Suppressor macrophage treated with lipopolysaccharide for 4 hours (primary cell): ENCODE measurements at regions not wholly inside any gene's neighbourhood (a gene's known extent, or its start where the extent isn't known, plus 50 kb on each side); places are given as distances from the start of the nearest gene placed in this dataset.
"Not testable (repeated sequence)": the region's sequence is repeated elsewhere in the genome, so short reads cannot be mapped to it uniquely, and the experiment has no call there.

ENCODE experiments used
- DNase-seq: peaks from one replicate; pipeline ENCODE4 v3.0.0-alpha.2; 2020

GRCh38 chr2:15810477-15811150 lies 129.7 kb upstream of the MYCN start:
- DNase-seq = no peak

- DNase-seq = no peak
These were observed 129.0 kb upstream of the MYCN start for GRCh38 chr2:15811367-15811766.

GRCh38 chr2:15812187-15812780 lies 128.1 kb upstream of the MYCN start:
- no peak for DNase-seq

GRCh38 chr2:15813481-15814266 lies 126.7 kb upstream of the MYCN start:
- no peak for DNase-seq

- DNase-seq = no peak
These were observed 125.9 kb upstream of the MYCN start for GRCh38 chr2:15814403-15814802.

GRCh38 chr2:15814946-15815345 lies 125.4 kb upstream of the MYCN start:
- no peak for DNase-seq

GRCh38 chr2:15816226-15816625 lies 124.1 kb upstream of the MYCN start:
- no peak for DNase-seq

- DNase-seq = no peak
These were observed 123.5 kb upstream of the MYCN start for GRCh38 chr2:15816674-15817406.

GRCh38 chr2:15817748-15818147 lies 122.6 kb upstream of the MYCN start:
- no peak for DNase-seq

- no peak for DNase-seq
These were observed 122.0 kb upstream of the MYCN start for GRCh38 chr2:15818318-15818753.

GRCh38 chr2:15818881-15819280 lies 121.5 kb upstream of the MYCN start:
- no peak for DNase-seq

GRCh38 chr2:15819562-15820256 lies 120.6 kb upstream of the MYCN start:
- no peak for DNase-seq

GRCh38 chr2:15820257-15820566 lies 120.1 kb upstream of the MYCN start:
- no peak for DNase-seq

GRCh38 chr2:15820927-15821326 lies 119.4 kb upstream of the MYCN start:
- no peak for DNase-seq

- no peak for DNase-seq
These were observed 118.0 kb upstream of the MYCN start for GRCh38 chr2:15822151-15823044.

- DNase-seq = no peak
These were observed 116.6 kb upstream of the MYCN start for GRCh38 chr2:15823459-15824396.

GRCh38 chr2:15824467-15824866 lies 115.9 kb upstream of the MYCN start:
- DNase-seq = not testable (repeated sequence)

GRCh38 chr2:15825276-15825980 lies 114.9 kb upstream of the MYCN start:
- no peak for DNase-seq

- no peak for DNase-seq
These were observed 114.1 kb upstream of the MYCN start for GRCh38 chr2:15826273-15826717.

- no peak for DNase-seq
These were observed 113.3 kb upstream of the MYCN start for GRCh38 chr2:15827001-15827400.
